Activated naive CD8-positive, alpha-beta T cell treated with anti-CD3 and anti-CD28 coated beads, Interleukin-2, amount 50 U/mL, for 16 hours (primary cell): ENCODE measurements at regions not wholly inside any gene's neighbourhood (a gene's known extent, or its start where the extent isn't known, plus 50 kb on each side); places are given as distances from the start of the nearest gene placed in this dataset.

Experiments used
- DNase-seq: peaks from one replicate; pipeline ENCODE4 v3.0.0-alpha.2; 2020; ENCODE audit warnings: low read depth, low spot score

DNA sequence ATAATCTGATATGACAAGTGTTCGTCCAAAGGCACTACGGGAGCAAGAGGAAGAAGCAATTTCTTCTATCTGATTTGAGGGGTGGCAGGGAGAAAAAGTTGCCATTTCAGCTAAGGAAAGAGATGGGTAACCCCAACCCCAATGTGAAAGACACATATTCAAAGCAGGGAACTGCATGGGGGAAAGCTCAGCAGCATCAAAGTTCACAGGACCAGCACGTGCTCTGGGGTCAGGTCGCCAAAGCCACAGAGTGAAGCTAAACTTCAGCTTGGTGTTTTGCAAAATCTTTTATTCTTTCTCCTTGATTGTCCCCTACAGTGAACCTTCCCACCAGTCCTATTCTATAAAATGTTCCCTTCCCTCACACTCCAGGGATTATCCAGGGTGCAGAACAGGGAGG, 112.8 kb upstream of the PPP2R2D start:
- DNase-seq, result no peak

DNA sequence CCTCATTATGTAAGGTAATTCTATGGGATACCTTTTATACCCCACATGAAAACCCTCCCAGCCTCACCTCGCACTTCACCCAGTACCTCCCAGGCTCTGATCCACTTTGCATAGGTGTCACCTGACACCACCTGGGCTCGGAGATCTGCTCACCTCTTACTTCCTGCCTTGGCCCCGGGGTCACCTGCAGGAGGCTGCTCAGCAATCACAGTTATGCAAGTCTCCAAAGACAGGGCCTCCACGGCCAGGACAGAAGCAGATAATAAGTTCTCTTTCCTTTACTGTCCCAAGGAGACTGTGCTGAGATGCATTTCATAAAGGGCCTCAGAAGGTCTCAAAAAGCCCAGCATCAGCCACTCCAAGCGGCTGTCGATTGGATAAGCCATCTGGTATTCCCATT, 112.4 kb upstream of the PPP2R2D start:
- DNase-seq, result no peak

DNA sequence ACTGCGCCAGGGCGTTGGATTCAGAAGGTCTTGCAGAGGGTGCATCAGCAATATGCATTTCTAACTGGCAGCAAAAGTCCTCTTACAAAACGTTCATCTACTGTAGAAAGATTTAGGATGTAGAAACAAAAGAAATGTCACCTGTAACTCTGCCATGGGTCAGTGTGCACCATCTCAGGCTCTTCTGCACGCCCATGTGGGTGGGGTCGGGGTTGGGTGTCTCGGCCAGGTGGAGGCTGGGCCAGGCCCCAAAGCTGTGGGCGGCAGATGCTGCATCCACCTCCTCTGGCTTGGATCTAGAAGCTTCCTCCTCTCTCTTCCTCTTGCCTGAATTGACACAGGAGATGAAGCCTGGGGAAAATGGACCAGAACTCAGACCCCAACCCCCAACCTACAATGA, 111.3 kb upstream of the PPP2R2D start:
- no peak for DNase-seq

DNA sequence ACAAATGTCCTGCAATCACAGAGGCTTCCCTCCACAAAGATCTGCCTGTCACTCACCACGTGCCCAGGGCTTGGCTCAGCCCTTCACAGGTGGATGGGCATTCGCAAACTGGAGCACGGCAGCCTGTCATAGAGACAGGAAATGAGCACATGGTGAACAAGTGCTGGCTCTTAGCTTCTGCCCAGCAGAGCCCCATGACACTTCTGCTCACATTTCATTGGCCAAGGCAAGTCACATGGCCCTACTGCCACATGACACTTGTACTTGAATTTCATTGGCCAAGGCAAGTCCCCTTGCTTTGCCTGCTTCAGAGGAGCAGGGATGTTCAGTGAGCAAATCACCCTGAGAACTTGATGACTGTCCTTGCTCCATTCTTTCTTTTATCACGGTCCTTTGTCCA, 110.8 kb upstream of the PPP2R2D start:
- no peak for DNase-seq

DNA sequence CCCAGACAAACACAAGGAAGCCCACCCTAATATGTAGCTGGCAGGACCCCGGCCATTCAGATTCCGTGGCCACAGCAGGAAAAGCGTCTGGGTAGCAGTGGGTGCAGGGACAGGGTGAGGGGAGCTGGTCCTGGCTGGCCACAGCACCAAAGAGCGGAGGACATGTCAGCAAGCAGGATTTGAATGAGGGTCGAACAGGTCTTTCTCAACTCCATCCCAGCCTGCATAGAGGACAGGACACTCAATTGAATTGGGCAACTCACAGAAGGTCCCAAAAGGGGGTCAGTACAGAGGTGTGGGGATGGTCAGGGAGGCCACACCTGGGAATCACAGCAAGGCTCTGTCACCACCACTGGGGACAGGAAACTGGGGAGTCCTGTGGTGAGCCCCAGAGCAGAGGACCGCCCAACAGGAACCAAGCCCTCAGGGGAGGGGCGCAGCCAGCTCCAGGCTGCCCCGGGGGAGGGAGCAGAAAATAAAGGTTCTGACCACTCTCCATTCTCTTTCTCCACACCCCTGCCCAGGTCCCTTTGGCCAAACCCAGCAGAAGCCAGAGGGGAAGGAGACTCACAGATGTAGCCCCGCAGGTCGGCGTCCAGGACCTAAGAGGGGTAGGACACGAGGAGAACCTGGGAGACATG, 108.7 kb upstream of the PPP2R2D start:
- no peak for DNase-seq

DNA sequence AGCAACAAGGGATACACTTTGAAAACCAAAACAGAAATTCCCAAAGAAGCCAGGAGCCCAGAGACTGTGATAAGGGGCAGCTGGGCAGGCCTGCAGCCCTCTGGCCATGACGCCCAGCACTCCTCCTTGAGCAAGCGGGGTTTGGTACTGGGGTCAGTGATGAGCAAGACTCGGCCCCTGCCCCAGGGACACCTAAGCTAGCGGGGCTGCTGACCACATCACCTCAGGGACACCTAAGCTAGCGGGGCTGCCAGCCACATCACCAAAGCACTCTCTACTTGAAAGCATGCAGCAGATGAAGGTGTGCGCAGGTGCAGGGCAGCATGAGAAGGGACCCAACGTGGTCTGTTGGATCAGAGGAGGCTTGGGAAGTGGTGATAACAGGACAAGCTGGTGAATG, 108.0 kb upstream of the PPP2R2D start:
- DNase-seq, result no peak

DNA sequence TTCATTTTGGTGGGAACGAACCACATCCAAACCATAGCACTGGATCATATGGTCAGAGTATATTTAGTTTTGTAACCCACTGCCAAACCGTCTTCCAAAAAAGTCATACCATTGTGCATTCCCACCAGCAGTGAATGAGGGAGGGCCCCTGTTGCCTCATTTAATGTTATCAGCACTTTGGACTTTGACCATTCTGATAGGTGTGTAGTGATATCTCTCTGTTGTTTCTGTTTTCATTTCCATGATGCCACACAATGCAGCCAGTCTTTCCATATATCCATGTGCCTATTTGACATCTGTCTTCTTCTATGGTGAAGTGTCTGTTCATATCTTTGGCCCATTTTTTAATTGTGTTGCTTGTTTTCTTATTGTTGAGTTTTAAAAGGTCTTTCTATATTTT, 105.0 kb upstream of the PPP2R2D start:
- DNase-seq, result no peak

DNA sequence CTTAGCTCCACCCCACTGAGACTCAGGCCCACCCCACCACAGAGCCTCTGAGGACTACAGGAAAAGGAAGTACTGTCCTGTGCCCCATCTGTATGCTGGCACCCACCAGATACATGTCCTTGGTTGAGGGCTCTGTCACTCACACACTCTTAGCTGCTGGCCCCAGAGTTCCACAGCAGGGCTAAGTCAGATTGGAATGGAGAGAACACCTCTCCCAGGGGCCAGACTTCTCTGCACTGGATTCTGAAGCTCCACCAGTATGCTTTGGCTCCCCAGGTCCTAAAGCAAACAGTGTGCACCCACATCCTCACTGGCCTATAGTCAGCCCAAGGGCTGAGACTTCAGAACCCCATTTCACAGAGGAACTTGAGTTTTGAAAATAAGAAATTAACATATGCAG, 103.2 kb upstream of the PPP2R2D start:
- DNase-seq, result no peak

DNA sequence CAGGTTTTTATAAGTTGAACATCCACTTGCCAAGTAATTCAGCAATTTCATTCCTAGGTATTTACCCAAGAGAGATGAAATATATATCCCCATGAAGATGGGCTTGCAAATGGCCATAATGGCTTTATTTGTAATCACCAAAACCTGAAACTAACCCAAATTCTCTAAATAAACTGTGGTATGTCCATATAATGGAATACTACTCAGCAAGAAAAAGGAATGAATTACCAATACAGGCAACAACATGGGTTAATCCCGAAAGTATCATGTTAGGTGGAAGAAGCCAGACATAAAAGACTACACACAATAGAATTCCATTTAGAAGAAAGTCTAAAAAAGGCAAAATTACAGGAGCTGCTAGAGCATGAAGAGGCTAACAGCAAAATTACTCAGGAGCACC, 101.4 kb upstream of the PPP2R2D start:
- DNase-seq, result no peak

DNA sequence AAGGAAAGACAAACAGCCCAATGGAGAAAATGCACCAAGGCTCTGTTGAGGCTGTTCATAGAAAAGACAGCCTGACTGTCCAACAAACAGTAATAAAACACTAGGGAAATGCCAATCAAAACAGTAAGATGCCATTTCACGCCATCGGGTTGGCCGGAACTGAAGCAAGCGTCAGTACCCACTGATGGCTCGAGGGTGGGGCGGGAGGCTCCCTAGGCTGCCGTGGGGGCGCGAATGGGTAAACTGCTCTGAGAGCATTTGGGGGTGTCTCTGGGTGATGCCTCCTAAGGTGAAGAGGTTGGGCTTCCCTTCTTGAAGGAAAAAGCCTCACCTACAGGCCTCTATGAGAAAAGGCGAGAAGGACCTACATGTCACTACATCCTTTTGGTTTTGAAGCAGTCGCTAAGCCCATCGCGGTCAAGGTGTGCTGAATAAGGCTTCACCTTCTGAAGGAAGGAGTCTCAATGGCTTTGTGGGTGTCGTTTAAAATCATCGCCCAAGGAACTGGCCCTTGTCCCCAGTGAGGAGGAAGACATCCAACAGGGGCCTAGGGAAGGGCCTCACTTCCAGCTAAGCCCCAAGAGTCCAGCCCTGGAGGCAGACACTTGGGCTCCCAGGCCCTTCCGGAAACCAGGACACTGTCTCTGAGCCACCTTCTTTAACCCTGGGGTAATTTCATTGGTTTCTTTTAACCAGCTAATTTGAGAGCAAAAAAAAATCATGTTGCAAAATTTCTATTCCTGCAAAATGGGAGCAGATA, 98.5 kb upstream of the PPP2R2D start:
- DNase-seq, result no peak

DNA sequence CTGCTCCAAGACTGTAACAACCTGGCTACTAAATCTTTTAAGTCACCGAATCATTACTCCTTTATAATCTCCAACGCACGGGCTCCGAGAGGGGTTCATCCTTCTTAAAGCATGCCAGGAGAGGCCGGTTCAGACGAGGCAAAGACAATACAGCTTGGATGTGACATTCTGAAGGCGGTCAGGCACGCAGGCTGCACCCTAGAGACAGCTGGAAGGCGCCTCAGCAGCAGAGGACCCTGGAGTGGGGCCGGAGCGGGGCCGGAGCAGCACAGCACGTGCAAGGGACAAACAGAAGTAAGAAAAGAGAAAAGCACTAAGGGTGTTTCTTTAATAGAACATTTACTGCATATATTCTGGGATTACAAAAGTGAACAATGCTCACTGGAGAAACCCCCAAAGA, 97.8 kb upstream of the PPP2R2D start:
- DNase-seq, result no peak

DNA sequence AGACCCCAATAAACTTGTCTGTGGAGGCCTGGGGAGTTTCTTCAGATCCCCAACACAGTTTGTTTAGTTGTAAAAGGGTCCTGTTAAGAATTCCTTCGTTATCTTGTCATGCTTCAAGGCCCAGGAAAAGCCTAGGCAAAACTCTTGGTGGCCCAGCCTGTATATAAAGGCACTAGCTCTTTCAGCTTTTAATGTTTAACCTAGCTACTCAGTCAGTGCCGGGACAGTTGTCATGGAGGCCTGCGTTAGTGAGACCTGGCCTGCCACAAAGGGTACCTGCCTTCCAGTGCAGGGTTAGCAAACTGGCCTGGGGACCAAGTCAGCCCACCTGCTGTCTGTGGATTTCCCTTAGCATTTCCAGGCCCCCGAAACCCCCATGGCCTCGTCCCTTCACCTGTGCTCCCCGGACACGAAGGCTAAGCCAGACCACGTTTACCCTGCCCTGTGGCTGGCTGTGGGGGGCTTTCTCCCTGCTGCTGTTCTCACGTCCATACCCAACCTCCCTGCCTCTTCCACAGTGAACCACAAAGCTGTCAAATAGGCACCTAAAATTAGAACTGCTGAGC, 96.9 kb upstream of the PPP2R2D start:
- DNase-seq, result no peak

DNA sequence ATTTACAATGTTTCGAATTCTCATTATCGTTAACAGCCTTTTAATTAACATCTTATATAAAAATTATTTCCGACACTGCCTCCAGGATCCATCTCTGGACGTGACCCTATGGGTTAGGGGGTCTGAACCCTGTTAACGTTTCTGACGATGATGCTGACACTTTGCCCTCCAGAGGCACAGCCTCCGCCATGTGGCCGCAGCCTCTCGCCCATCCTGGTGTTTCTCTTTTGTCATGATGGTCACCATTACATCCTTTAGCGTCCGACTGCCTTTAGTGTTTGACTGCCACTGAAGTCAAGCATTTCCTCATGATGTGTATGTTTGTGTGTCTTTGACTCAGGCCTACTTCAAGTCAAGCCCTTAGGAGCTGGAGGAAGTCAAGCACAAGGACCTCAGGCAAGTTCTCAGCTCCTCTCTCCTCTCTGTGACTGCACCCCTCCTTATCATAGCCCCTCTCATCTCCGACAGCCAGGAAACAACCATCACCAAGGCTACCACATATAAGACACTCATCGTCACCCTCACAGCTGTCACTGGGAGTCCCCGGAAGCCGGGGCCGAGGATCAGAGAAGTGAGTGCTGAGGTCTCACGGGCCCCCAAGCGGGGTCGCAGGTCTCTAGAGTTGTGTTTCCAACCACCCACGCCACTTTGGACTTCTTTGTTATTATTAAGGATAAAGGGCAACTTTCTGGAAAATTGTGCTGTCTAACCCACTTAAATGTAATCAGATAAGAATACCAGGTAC, 96.1 kb upstream of the PPP2R2D start:
- DNase-seq, result no peak

DNA sequence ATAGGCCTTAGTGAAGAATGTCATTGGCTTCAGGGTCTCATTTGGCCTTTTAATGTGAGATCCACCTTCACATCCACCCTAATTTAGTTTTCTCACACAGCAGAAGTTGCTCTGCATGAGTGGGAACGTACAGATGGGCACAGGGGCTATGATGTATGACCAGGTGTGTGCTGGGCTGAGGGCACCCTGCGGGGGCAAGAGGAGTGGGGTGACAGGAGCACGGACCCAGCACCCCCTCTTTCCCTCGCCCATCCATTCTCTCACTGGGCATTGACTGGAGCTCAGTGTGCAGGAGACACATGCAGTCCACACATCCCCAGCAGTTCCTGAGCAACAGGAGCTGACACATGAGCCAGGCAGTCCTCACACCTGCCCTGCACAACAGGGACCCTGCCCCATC, 95.1 kb upstream of the PPP2R2D start:
- no peak for DNase-seq

DNA sequence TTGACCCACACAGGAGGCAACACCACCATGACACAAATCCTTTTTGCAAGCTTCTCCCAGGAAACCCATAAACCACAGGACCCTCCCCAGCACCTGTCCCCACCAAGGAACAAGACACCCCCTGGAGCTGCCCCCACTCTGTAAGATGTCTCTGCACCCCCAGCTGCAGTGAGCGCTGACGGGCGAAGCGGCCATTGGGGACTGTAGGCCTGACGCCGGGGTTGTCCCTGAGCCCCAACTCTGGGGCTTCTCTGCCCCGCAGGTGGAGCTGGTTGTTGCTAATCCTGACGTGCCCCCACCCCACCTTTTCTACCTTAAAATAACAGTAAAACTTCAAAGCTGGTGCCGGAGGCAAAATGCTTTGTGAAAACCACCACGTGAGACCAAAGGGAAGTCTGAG, 94.7 kb upstream of the PPP2R2D start:
- no peak for DNase-seq

DNA sequence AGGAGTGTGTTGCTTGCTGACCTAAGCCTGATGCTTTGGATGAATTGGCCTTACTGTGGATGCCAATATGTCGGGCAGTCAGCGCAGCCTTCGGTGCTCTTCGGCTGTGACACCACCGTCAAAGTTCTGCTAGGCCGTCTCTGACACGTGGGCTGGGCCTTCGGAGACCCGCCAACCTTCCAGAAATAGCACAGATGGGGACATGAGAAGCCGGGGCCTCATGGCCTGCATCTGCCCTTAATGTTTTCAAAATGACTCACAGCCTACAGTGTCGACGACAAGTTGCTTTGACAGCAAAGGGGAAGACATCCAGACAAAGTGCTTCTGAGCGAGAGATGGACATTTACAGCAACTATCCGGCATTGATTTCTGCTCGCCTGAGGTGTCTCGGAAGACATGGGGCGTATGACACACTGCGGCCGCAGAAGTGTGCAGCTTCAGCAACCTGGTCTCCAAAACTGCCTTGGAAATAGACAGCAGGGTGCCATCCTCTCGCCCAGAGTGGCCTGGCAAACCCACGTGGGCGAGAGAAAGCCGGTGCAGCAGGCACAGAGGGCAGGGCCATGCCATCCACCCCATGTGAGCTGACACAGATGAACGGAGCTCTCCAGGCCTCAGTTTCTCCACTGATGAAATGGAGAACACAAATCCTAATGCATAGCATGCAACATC, 94.0 kb upstream of the PPP2R2D start:
- DNase-seq, result no peak

DNA sequence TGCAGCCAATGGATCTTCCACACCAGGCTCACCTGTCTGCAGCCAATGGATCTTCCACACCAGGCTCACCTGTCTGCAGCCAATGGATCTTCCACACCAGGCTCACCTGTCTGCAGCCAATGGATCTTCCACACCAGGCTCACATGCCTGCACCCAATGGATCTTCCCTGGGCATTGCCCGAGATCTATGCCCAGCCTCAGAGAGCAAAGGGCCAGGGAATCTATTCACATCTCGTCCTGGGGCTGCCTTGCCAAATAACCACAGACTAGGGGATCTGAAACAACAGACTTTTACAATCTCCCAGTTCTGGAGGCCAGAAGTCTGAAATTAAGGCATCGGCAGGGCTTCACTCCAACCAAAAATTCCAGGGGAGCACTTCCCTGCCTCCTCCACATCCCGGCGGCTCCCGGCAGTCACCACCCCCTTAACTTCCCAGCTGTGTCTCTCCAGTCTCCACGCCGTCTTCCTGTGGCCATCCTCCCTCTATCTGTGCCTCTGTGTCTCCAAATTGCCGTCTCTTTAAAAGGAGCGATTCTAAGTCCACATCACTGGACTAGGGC, 92.4 kb upstream of the PPP2R2D start:
- no peak for DNase-seq

DNA sequence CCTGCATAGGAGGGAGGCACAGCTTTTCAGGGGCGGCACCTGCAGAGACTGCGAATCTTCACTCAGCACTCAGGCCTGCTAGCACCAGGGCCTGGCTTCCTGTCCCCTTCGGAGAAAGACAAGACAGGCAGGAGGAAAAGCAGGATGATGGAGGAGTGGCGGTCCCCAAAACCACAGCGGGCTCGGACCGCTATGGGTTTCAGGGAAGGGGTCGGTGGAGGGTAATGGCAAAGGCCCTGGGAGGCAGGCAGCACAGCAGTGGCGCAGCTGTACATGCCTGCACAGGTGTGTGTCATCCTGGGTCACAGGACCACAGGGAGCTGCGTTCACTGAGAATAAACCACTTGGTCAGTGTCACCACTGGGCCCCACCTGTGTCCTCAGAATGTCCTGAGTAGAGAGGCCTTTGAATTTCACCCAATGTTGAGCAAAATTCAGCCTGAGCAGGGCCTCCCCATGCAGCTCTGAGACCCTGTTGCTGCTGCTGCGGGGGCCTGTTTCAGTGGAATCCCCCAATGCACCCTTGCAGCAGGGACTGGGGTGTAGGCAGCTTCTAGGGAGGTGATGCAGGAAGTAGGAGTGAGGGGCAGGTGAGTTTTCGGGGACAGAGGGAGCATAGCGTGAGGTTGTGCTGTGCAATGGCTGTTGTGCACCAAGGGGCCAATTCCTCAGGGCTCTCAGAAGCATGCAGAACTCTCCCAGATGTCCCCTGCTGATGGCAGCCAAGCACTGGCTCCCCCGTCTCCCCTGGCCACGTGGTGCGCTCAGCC, 90.6 kb upstream of the PPP2R2D start:
- no peak for DNase-seq

DNA sequence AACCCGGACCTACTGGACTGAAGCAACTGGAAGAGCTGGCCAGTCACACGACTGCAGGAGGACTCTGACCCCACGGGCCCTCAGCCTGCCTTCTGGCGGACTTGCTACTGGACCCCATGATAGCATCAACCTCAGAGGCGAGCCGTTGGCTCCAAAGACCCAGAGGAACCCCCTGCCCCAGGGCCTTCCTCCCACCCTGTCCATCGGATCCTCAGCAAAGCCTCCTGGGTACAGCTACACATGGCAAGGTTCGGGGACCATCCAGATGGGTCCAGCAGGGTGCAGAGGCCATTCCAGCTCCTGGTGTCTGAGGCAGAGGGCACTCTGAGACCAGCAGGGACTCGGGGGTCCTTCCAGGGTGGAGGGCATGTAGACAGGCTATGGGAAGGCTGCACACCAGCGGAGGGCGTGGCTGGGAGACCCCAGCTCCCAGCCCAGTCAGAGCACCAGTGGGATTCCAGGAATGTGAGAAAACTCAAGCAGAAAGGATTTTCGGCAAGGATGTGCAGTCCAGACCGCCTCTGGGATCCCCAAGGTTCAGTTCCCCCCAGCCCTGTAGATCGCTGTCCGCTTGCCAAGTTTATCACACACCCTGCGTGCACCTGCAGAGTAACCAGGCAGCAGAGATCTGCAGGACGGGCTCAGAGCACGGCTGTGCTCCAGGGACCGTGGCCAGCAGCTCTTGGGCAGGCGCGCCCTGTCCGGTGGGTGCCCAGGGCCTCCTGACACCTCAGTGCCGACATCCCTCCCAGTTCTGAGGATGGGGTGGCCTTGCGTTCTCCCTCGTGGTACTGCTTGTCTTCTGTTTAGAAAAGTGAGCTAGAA, 89.8 kb upstream of the PPP2R2D start:
- DNase-seq, result no peak
